Activated CD4-positive, CD25-positive, alpha-beta regulatory T cell (primary cell): ENCODE measurements at regions not wholly inside any gene's neighbourhood (a gene's known extent, or its start where the extent isn't known, plus 50 kb on each side); places are given as distances from the start of the nearest gene placed in this dataset.

Experiments used
- DNase-seq, 4 experiments: peaks; one replicate each; lab custom pipeline; 2025; lab: John Stamatoyannopoulos, UW

GRCh38 chr14:98227727-98228111 is 1044.3 kb downstream of the BCL11B start:
- no peak for DNase-seq

GRCh38 chr14:98229656-98230366 is 1042.2 kb downstream of the BCL11B start:
- DNase-seq = no peak

- no peak for DNase-seq
Observed at GRCh38 chr14:98230411-98230810, 1041.6 kb downstream of the BCL11B start.

- DNase-seq = no peak
Observed at GRCh38 chr14:98231210-98231609, 1040.8 kb downstream of the BCL11B start.

GRCh38 chr14:98233656-98234055 is 1038.3 kb downstream of the BCL11B start:
- DNase-seq = no peak

GRCh38 chr14:98234208-98234607 is 1037.8 kb downstream of the BCL11B start:
- DNase-seq = no peak

- no peak for DNase-seq
Observed at GRCh38 chr14:98236314-98236713, 1035.7 kb downstream of the BCL11B start.

- no peak for DNase-seq
Observed at GRCh38 chr14:98237939-98238338, 1034.1 kb downstream of the BCL11B start.

GRCh38 chr14:98240376-98240775 is 1031.6 kb downstream of the BCL11B start:
- DNase-seq = no peak

- no peak for DNase-seq
Observed at GRCh38 chr14:98242903-98243302, 1029.1 kb downstream of the BCL11B start.

- no peak for DNase-seq
Observed at GRCh38 chr14:98243332-98243731, 1028.7 kb downstream of the BCL11B start.

- no peak for DNase-seq
Observed at GRCh38 chr14:98244162-98244948, 1027.6 kb downstream of the BCL11B start.

GRCh38 chr14:98244966-98245569 is 1026.9 kb downstream of the BCL11B start:
- no peak for DNase-seq

GRCh38 chr14:98249057-98249456 is 1022.9 kb downstream of the BCL11B start:
- DNase-seq = no peak

- DNase-seq = no peak
Observed at GRCh38 chr14:98249476-98249875, 1022.5 kb downstream of the BCL11B start.

GRCh38 chr14:98252820-98253219 is 1019.2 kb downstream of the BCL11B start:
- no peak for DNase-seq

- DNase-seq = no peak
Observed at GRCh38 chr14:98259881-98260280, 1012.1 kb downstream of the BCL11B start.

- no peak for DNase-seq
Observed at GRCh38 chr14:98262566-98262965, 1009.4 kb downstream of the BCL11B start.

- no peak for DNase-seq
Observed at GRCh38 chr14:98269533-98269932, 1002.5 kb downstream of the BCL11B start.

- DNase-seq = no peak
Observed at GRCh38 chr14:98270201-98270600, 1001.8 kb downstream of the BCL11B start.

- DNase-seq = no peak
Observed at GRCh38 chr14:98274596-98274995, 997.4 kb downstream of the BCL11B start.

- DNase-seq = no peak
Observed at GRCh38 chr14:98278800-98279199, 993.2 kb downstream of the BCL11B start.

GRCh38 chr14:98280436-98280835 is 991.6 kb downstream of the BCL11B start:
- DNase-seq = no peak
